Gastroesophageal sphincter (tissue), 3 donors: ENCODE measurements at regions not wholly inside any gene's neighbourhood (a gene's known extent, or its start where the extent isn't known, plus 50 kb on each side); places are given as distances from the start of the nearest gene placed in this dataset.

Experiments used
- CTCF ChIP-seq, 4 experiments: fragments of 200-600 bp in 2 of 4; fragments of 450-650 bp in 2 of 4; sonication (generic) in 1 of 4; IDR thresholded peaks; one replicate each; pipeline ENCODE4 v1.5.1; 2017 to 2019; ENCODE audit warnings: antibody characterized with exemption in 4 of 4, mild to moderate bottlenecking in 2 of 4, moderate library complexity in 2 of 4
- POLR2A ChIP-seq, 2 donors: fragments of 450-650 bp; IDR thresholded peaks; one replicate each; pipeline ENCODE4 v1.6.1; 2017; ENCODE audit warnings: antibody characterized with exemption in 2 of 2, mild to moderate bottlenecking in 2 of 2, moderate library complexity in 1 of 2
- POLR2AphosphoS5 ChIP-seq: sonication (generic); formaldehyde crosslinking; IDR thresholded peaks from one replicate; pipeline ENCODE4 v1.6.1; 2017; ENCODE audit warnings: antibody characterized with exemption

- TF ChIP-seq CTCF (IDR thresholded peaks at IDR 0.05) (no peak), POLR2AphosphoS5 (no peak), POLR2A (IDR thresholded peaks at IDR 0.05) (no peak)
Measured at GRCh38 chr22:47420211-47420610, 657.8 kb downstream of the TBC1D22A start.
